ENCODE measurements at regions not wholly inside any gene's neighbourhood (a gene's known extent, or its start where the extent isn't known, plus 50 kb on each side); places are given as distances from the start of the nearest gene placed in this dataset.

- Mint-ChIP-seq H3K27ac (no peak overlapping the region), H3K4me1 (no peaks in the 10 kb centered on the region), H3K4me3 (no peak overlapping the region), H3K27me3 (peaks cover 10 to 12% of the 10 kb centered on the region in 2 donors), H3K9me3 (peaks cover 0 to 2% of the 10 kb centered on the region in 2 donors), H3K36me3 (no peaks in the 10 kb centered on the region)
- DNase-seq (no peak), ATAC-seq (replicated peaks) (no peak)
These were observed 105.7 kb downstream of the RASSF10 start for GRCh38 chr11:13114566-13115379.

GRCh38 chr11:13115380-13115675 is 106.2 kb downstream of the RASSF10 start:
- Mint-ChIP-seq H3K27ac (no peak overlapping the region), H3K36me3 (no peaks in the 10 kb centered on the region), H3K9me3 (peaks cover 0 to 2% of the 10 kb centered on the region in 2 donors), H3K27me3 (peaks cover 10 to 12% of the 10 kb centered on the region in 2 donors), H3K4me3 (no peak overlapping the region), H3K4me1 (no peaks in the 10 kb centered on the region)
- no peak for ATAC-seq (replicated peaks)
- DNase-seq, result no peak

GRCh38 chr11:13116491-13116890 is 107.4 kb downstream of the RASSF10 start:
- peaks cover 10 to 12% of the 10 kb centered on the region in 2 donors for H3K27me3 Mint-ChIP-seq
- ATAC-seq (replicated peaks), result no peak
- H3K4me3 Mint-ChIP-seq, result no peak overlapping the region
- no peaks in the 10 kb centered on the region for H3K36me3 Mint-ChIP-seq
- DNase-seq, result no peak
- H3K27ac Mint-ChIP-seq, result no peak overlapping the region
- no peaks in the 10 kb centered on the region for H3K4me1 Mint-ChIP-seq
- peaks cover 0 to 2% of the 10 kb centered on the region in 2 donors for H3K9me3 Mint-ChIP-seq

GRCh38 chr11:13117344-13117743 is 108.2 kb downstream of the RASSF10 start:
- peaks cover 0 to 2% of the 10 kb centered on the region in 2 donors for H3K9me3 Mint-ChIP-seq
- peaks cover 10 to 12% of the 10 kb centered on the region in 2 donors for H3K27me3 Mint-ChIP-seq

GRCh38 chr11:13118194-13118593 is 109.1 kb downstream of the RASSF10 start:
- Mint-ChIP-seq H3K27me3 (peaks cover 12 to 13% of the 10 kb centered on the region in 2 donors), H3K9me3 (peaks cover 0 to 4% of the 10 kb centered on the region in 2 donors), H3K4me3 (no peak overlapping the region), H3K27ac (no peak overlapping the region), H3K36me3 (no peaks in the 10 kb centered on the region), H3K4me1 (no peaks in the 10 kb centered on the region)
- DNase-seq (no peak), ATAC-seq (replicated peaks) (no peak)

More at GRCh38 chr11:13117344-13117743, 108.2 kb downstream of the RASSF10 start:
- Mint-ChIP-seq H3K4me1 (no peaks in the 10 kb centered on the region), H3K4me3 (no peak overlapping the region), H3K27ac (no peak overlapping the region), H3K36me3 (no peaks in the 10 kb centered on the region)
- DNase-seq (no peak), ATAC-seq (replicated peaks) (no peak)

GRCh38 chr11:13118650-13119049 is 109.5 kb downstream of the RASSF10 start:
- no peak overlapping the region for H3K4me3 Mint-ChIP-seq
- peaks cover 12 to 15% of the 10 kb centered on the region in 2 donors for H3K27me3 Mint-ChIP-seq
- no peak for DNase-seq
- no peak overlapping the region for H3K27ac Mint-ChIP-seq
- ATAC-seq (replicated peaks), result no peak
- H3K4me1 Mint-ChIP-seq, result no peaks in the 10 kb centered on the region
- peaks cover 0 to 2% of the 10 kb centered on the region in 2 donors for H3K9me3 Mint-ChIP-seq
- H3K36me3 Mint-ChIP-seq, result no peaks in the 10 kb centered on the region

GRCh38 chr11:13119361-13119760 is 110.2 kb downstream of the RASSF10 start:
- DNase-seq, result no peak
- Mint-ChIP-seq H3K36me3 (no peaks in the 10 kb centered on the region), H3K27ac (no peak overlapping the region), H3K27me3 (peaks cover 12 to 15% of the 10 kb centered on the region in 2 donors), H3K4me3 (no peak overlapping the region), H3K9me3 (peaks cover 0 to 2% of the 10 kb centered on the region in 2 donors), H3K4me1 (no peaks in the 10 kb centered on the region)
- no peak for ATAC-seq (replicated peaks)

- Mint-ChIP-seq H3K4me1 (no peaks in the 10 kb centered on the region), H3K27ac (no peak overlapping the region), H3K9me3 (peaks cover 2 to 3% of the 10 kb centered on the region in 2 donors), H3K36me3 (no peaks in the 10 kb centered on the region), H3K4me3 (no peak overlapping the region), H3K27me3 (peaks cover 14 to 19% of the 10 kb centered on the region in 2 donors)
- no peak for ATAC-seq (replicated peaks)
- DNase-seq, result no peak
These were observed 110.9 kb downstream of the RASSF10 start for GRCh38 chr11:13119941-13120520.

- ATAC-seq (replicated peaks) (no peak), DNase-seq (no peak)
- H3K27ac Mint-ChIP-seq, result no peak overlapping the region
- no peaks in the 10 kb centered on the region for H3K36me3 Mint-ChIP-seq
- H3K9me3 Mint-ChIP-seq, result peaks cover 2 to 4% of the 10 kb centered on the region in 2 donors
- no peaks in the 10 kb centered on the region for H3K4me1 Mint-ChIP-seq
- peaks cover 16 to 20% of the 10 kb centered on the region in 2 donors for H3K27me3 Mint-ChIP-seq
- H3K4me3 Mint-ChIP-seq, result no peak overlapping the region
These were observed 111.6 kb downstream of the RASSF10 start for GRCh38 chr11:13120691-13121090.

GRCh38 chr11:13126430-13126829 is 117.3 kb downstream of the RASSF10 start:
- H3K36me3 Mint-ChIP-seq, result no peaks in the 10 kb centered on the region
- DNase-seq, result no peak
- H3K27ac Mint-ChIP-seq, result no peak overlapping the region
- peaks cover 9 to 10% of the 10 kb centered on the region in 2 donors for H3K27me3 Mint-ChIP-seq
- no peaks in the 10 kb centered on the region for H3K4me1 Mint-ChIP-seq
- H3K9me3 Mint-ChIP-seq, result peaks cover 4 to 9% of the 10 kb centered on the region in 2 donors
- H3K4me3 Mint-ChIP-seq, result no peak overlapping the region
- no peak for ATAC-seq (replicated peaks)

- Mint-ChIP-seq H3K27me3 (peaks cover 9 to 10% of the 10 kb centered on the region in 2 donors), H3K9me3 (peaks cover 4 to 10% of the 10 kb centered on the region in 2 donors), H3K27ac (no peak overlapping the region), H3K4me3 (no peak overlapping the region), H3K36me3 (no peaks in the 10 kb centered on the region), H3K4me1 (no peaks in the 10 kb centered on the region)
- no peak for ATAC-seq (replicated peaks)
- no peak for DNase-seq
These were observed 118.0 kb downstream of the RASSF10 start for GRCh38 chr11:13127161-13127560.

- Mint-ChIP-seq H3K27ac (no peak overlapping the region), H3K9me3 (peaks cover 4 to 8% of the 10 kb centered on the region in 2 donors), H3K4me1 (peaks cover 0 to 3% of the 10 kb centered on the region in 2 donors), H3K36me3 (no peaks in the 10 kb centered on the region), H3K27me3 (peaks cover 6 to 9% of the 10 kb centered on the region in 2 donors), H3K4me3 (no peak overlapping the region)
- ATAC-seq (replicated peaks) (no peak), DNase-seq (no peak)
These were observed 119.2 kb downstream of the RASSF10 start for GRCh38 chr11:13128354-13128753.

- Mint-ChIP-seq H3K9me3 (peaks cover 0 to 8% of the 10 kb centered on the region in 2 donors), H3K4me1 (peaks cover 0 to 3% of the 10 kb centered on the region in 2 donors), H3K4me3 (no peak overlapping the region), H3K27ac (no peak overlapping the region), H3K36me3 (no peaks in the 10 kb centered on the region), H3K27me3 (peaks cover 0 to 14% of the 10 kb centered on the region in 2 donors)
- no peak for ATAC-seq (replicated peaks)
- no peak for DNase-seq
These were observed 125.0 kb downstream of the RASSF10 start for GRCh38 chr11:13134066-13134465.

GRCh38 chr11:13134886-13135285 is 125.8 kb downstream of the RASSF10 start:
- DNase-seq (no peak), ATAC-seq (replicated peaks) (no peak)
- Mint-ChIP-seq H3K27ac (no peak overlapping the region), H3K9me3 (peaks cover 3 to 10% of the 10 kb centered on the region in 2 donors), H3K36me3 (no peaks in the 10 kb centered on the region), H3K27me3 (peaks cover 0 to 19% of the 10 kb centered on the region in 2 donors), H3K4me3 (no peak overlapping the region), H3K4me1 (peaks cover under 1 to 3% of the 10 kb centered on the region in 2 donors)

Data from stimulated activated naive B cell treated with anti-CD40 and anti-IgM and Interleukin-4, amounts not matched to agents 10 μg/mL and 1 μg/mL and 100 μg/mL, for 72 hours (primary cell).